ENCODE measurements at regions not wholly inside any gene's neighbourhood (a gene's known extent, or its start where the extent isn't known, plus 50 kb on each side); places are given as distances from the start of the nearest gene placed in this dataset.
A peak's percentile ranks its signal among the peaks of the same experiment; 100 is the strongest.

GRCh38 chr13:27367570-27367969, 56.8 kb upstream of the GTF3A start:
- Histone ChIP-seq H3K9ac (ENCODE audit: insufficient read depth in 1 of 2, low read depth in 2 of 2, low read length in 2 of 2) (no peak overlapping the region), H3K27me3 (ENCODE audit: control insufficient read depth in 2 of 2, insufficient read depth in 2 of 2, low read length in 2 of 2) (peaks cover 18 to 40% of the 10 kb centered on the region in 2 experiments), H3K4me2 (ENCODE audit: insufficient read depth, low read length) (no peak overlapping the region), H3K79me2 (ENCODE audit: control insufficient read depth, insufficient read depth, low read length) (no peaks in the 10 kb centered on the region), H4K20me1 (replicated peaks; ENCODE audit: control insufficient read depth, insufficient read depth, low read length) (no peaks in the 10 kb centered on the region; the same call in 1 of the 2 replicates), H2AFZ (ENCODE audit: low read depth, low read length) (no peak overlapping the region), H3K9me1 (ENCODE audit: control insufficient read depth, insufficient read depth, low read length) (no peaks in the 10 kb centered on the region), H3K9me3 (replicated peaks; ENCODE audit: control insufficient read depth, insufficient read depth, low read depth, low read length) (no peaks in the 10 kb centered on the region), H3K36me3 (ENCODE audit: control insufficient read depth, insufficient read depth, low read length) (no peaks in the 10 kb centered on the region), H3K4me3 (no peak overlapping the region), H3K27ac (ENCODE audit: extremely low read depth, low read depth, low read length) (no peak overlapping the region), H3K4me1 (replicated peaks in 1 of 2; ENCODE audit: control insufficient read depth in 2 of 2, insufficient read depth in 2 of 2, low read length in 2 of 2) (no peaks in the 10 kb centered on the region; a peak in 1 of 5 replicates)
- DNase-seq (ENCODE audit: extremely low read depth in 1 of 4, low spot score in 3 of 4) = no peak
- intact Hi-C loops (cut with micrococcal nuclease) = no loop called here
- in situ Hi-C loops (cut with MboI) = no loop called here
- POLR2A ChIA-PET = no interaction called here
- CTCF ChIA-PET (ENCODE audit: low intra/inter-chr PET ratio) = interaction anchor here (0.7 kb wide), 1 partner anchor 463 kb away, joined by 3 read pairs; no protein-coding TSS in a partner anchor
- no TSS peak for BruUV-seq (replicated peaks)
- FAIRE-seq = no peak
- ATAC-seq = no peak
- TF ChIP-seq ERF (CRISPR knock-in tag; IDR thresholded peaks at IDR 0.05) (no peak), NFIC (IDR thresholded peaks at IDR 0.05) (peak; percentile 34; the same call in 1 of the 2 replicates), MEIS2 (IDR thresholded peaks at IDR 0.05; ENCODE audit: partially characterized antibody) (peak; percentile 9)
- 0% methylated on average over 5 of the region's 5 CpGs for whole genome bisulfite sequencing (ENCODE audit: insufficient coverage, low coverage, missing lambda C conversion rate)

- no peak overlapping the region for H3K27ac ChIP-seq (ENCODE audit: extremely low read depth, low read depth, low read length)
- no peak for DNase-seq (ENCODE audit: extremely low read depth in 1 of 4, low spot score in 3 of 4)
- ChIA-PET CTCF (ENCODE audit: low intra/inter-chr PET ratio) (no interaction called here), POLR2A (no interaction called here)
- in situ Hi-C loops (cut with MboI) (no loop called here), intact Hi-C loops (cut with micrococcal nuclease) (loop anchor here (5.0 kb wide), 1 partner anchor 612 kb away; no protein-coding TSS in a partner anchor)
- H3K27me3 ChIP-seq (ENCODE audit: control insufficient read depth in 2 of 2, insufficient read depth in 2 of 2, low read length in 2 of 2) = peaks cover 20 to 41% of the 10 kb centered on the region in 2 experiments; a peak in 4 of 5 replicates
- no peak for ATAC-seq
- no TSS peak for BruUV-seq (replicated peaks)
- no peak overlapping the region for H3K4me3 ChIP-seq
- H3K4me1 ChIP-seq (replicated peaks in 1 of 2; ENCODE audit: control insufficient read depth in 2 of 2, insufficient read depth in 2 of 2, low read length in 2 of 2) = no peaks in the 10 kb centered on the region
- H3K36me3 ChIP-seq (ENCODE audit: control insufficient read depth, insufficient read depth, low read length) = no peaks in the 10 kb centered on the region
- no peak overlapping the region for H3K4me2 ChIP-seq (ENCODE audit: insufficient read depth, low read length)
- no peak overlapping the region for H2AFZ ChIP-seq (ENCODE audit: low read depth, low read length)
- FAIRE-seq = no peak
- no peaks in the 10 kb centered on the region for H3K79me2 ChIP-seq (ENCODE audit: control insufficient read depth, insufficient read depth, low read length)
- no peaks in the 10 kb centered on the region for H4K20me1 ChIP-seq (replicated peaks; ENCODE audit: control insufficient read depth, insufficient read depth, low read length)
- WGBS (ENCODE audit: insufficient coverage, low coverage, missing lambda C conversion rate) = 29% methylated on average over 12 of the region's 12 CpGs
- no peak overlapping the region for H3K9ac ChIP-seq (ENCODE audit: insufficient read depth in 1 of 2, low read depth in 2 of 2, low read length in 2 of 2)
- no peaks in the 10 kb centered on the region for H3K9me3 ChIP-seq (replicated peaks; ENCODE audit: control insufficient read depth, insufficient read depth, low read depth, low read length)
- H3K9me1 ChIP-seq (ENCODE audit: control insufficient read depth, insufficient read depth, low read length) = no peaks in the 10 kb centered on the region
- TF ChIP-seq BCLAF1 (IDR thresholded peaks at IDR 0.05; ENCODE audit: borderline replicate concordance in 1 of 2, control insufficient read depth in 1 of 2, low read depth in 2 of 2, low read length in 1 of 2) (no peak), MYBL2 (IDR thresholded peaks at IDR 0.05; ENCODE audit: low read depth) (no peak), MYBL2 (CRISPR knock-in tag; IDR thresholded peaks at IDR 0.05; ENCODE audit: borderline replicate concordance) (no peak)
These were observed 54.0 kb upstream of the GTF3A start for GRCh38 chr13:27370305-27370872.
